ENCODE measurements at regions not wholly inside any gene's neighbourhood (a gene's known extent, or its start where the extent isn't known, plus 50 kb on each side); places are given as distances from the start of the nearest gene placed in this dataset.

- no peak for DNase-seq (ENCODE audit: low read depth)
These were observed 159.8 kb downstream of the OR13H1 start for GRCh38 chrX:131703646-131704045.

DNA sequence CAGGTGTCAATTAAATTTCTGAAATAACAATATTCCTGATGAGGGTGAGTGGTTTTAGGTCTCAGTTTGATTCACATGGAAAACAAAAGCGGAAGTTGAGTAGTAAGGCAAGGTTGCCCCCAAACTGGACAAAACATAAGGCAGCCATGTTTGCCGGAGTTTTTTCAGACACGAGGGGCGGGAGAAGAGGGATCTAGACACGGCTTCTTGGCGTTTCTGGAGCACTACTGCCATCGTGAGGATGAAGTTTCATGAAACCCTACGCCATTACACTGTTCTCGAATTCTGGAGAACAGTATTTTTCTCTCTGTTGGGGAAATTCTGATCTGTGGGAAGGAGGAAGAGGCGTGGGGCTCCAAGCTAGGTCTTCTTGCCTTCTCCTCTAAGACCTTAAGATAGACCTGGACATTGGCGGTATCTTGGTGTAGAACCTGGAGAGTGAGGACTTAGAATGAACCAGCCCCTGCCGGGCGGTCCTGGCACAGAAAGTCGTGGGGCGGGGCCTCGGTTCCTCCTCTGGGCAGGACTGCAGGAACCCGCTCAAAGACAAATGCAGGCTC lies 160.3 kb downstream of the OR13H1 start:
- peak; percentile 77 for DNase-seq (ENCODE audit: low read depth)

GRCh38 chrX:131709553-131709952 lies 165.7 kb downstream of the OR13H1 start:
- DNase-seq (ENCODE audit: low read depth) = no peak

DNA sequence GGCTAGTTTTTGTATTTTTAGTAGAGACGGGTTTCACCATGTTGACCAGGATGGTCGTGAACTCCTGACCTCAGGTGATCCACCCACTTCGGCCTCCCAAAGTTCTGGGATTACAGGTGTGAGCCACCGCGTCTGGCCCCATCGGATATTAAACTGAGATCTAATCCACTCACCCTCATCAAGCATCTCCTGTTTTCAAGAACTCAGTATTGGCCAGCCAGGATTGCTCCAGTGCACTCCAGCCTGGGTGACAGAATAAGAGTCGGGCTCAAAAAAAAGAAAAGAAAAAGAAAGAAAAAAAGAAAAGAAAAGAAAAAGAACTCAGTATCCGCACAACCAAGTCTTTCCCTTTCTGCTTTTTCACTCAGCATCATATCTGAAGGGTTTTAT lies 167.6 kb downstream of the OR13H1 start:
- no peak for DNase-seq (ENCODE audit: low read depth)

GRCh38 chrX:131723646-131724045 lies 179.8 kb downstream of the OR13H1 start:
- no peak for DNase-seq (ENCODE audit: low read depth)

DNA sequence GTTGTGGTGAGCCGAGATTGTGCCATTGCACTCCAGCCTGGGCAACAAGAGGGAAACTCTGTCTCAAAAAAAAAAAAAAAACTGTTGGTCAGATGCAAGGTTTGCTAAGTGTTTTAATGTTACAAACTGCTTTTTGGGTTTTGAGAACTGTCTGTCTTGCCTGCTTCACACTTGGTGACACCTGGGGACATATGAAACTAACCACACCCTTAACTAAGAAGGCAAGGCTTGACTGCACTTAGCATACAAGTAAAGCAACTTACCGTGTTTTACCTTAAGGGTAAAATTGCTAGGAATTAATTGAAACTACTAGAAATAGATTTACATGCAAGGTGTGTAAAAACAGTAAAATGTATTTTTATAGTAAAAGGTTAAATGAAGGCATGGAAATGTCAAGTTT lies 180.4 kb downstream of the OR13H1 start:
- DNase-seq (ENCODE audit: low read depth) = no peak

GRCh38 chrX:131725001-131725654 lies 181.3 kb downstream of the OR13H1 start:
- no peak for DNase-seq (ENCODE audit: low read depth)

- DNase-seq (ENCODE audit: low read depth) = no peak
These were observed 183.9 kb downstream of the OR13H1 start for GRCh38 chrX:131727778-131728177.

DNA sequence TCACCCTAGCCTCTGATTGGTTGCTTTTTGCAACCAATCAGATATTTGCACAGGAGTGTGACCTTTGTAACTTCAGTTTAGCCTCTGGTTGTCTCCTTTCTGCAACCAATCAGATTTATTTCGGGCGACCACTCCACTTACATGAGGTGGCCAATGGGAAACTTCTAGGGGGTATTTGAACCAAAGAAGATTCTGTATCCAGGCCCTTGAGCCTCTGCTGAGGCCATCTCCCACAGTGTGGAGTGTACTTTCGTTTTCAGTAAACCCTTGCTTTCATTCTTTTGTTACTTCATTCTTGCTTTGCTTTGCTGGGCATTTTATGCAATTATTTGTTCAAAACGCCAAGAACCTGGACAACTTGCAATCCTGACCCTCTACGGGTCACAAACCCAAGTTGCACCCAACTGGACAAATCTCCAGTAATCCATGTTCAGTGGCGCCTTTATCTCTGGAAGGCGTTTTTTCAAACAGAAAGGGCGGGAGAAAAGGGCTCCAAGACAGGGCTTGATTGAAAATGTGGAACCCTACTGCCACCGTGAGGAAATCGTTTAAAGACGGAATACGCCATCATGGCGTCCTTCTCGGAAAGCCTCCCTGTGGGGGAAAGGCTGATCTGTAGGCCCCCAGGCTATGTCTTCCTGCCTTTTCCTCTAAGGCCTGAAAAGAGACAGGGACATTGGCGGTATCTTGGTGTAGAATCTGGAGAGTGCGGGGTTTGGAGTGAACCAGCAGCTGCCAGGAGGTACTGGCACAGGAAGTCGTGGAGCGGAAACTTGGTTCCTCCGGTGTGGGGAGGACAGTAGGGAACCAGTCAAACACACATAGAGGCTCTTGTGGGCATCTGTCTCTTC lies 184.6 kb downstream of the OR13H1 start:
- peak; percentile 63 for DNase-seq (ENCODE audit: low read depth)

- DNase-seq (ENCODE audit: low read depth) = peak; percentile 73
These were observed 185.4 kb downstream of the OR13H1 start for GRCh38 chrX:131729295-131729694.

GRCh38 chrX:131734621-131735020 lies 190.7 kb downstream of the OR13H1 start:
- peak; percentile 32 for DNase-seq (ENCODE audit: low read depth)

- DNase-seq (ENCODE audit: low read depth) = no peak
These were observed 191.3 kb downstream of the OR13H1 start for GRCh38 chrX:131735127-131735526.

- no peak for DNase-seq (ENCODE audit: low read depth)
These were observed 195.9 kb downstream of the OR13H1 start for GRCh38 chrX:131739823-131740222.

GRCh38 chrX:131741103-131741581 lies 197.3 kb downstream of the OR13H1 start:
- DNase-seq (ENCODE audit: low read depth) = peak; percentile 66

DNA sequence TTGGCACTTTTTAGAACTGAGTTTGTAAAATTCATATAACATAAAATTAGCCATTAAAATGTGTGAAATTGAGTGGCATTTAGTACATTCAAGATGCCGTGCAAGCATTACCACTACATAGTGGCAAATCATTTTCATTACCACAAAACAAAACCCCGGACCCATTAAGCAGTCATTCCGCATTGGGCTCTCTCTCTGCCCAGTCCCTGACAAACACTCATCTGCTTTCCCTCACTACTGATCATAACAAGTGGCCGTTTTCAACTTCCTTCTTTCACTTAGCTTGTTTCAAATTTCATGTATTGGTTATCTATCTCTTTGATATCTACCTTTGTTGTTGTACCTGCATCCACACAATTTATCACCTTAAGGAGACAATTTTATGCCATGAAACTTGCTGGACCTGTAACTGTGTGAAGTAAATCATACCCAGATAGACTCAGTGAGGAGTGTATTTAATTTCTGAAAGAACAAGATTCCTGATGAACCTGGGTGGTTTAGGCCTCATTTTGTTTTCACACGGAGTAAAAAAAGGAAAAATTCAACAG lies 202.1 kb downstream of the OR13H1 start:
- DNase-seq (ENCODE audit: low read depth) = no peak

- DNase-seq (ENCODE audit: low read depth) = peak; percentile 64
These were observed 202.7 kb downstream of the OR13H1 start for GRCh38 chrX:131746491-131746968.

DNA sequence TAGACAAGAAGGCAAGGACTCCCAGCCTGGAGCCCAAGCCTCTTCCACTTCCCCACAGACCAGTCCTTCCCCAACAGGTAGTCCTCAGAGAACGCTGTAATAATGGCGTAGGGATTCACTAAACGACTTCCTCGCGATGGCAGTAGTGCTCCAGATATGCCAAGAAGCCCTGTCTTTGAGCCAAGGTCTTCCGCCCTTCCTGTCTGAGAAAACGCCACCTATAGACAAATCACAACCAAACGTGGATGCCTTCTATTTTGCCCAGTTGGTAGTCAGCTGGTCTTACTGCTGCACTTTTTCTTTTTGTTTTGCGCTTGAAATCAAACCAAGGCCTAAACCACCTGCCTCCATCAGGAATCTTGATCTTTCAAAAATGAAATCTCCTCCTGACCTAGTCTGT lies 203.3 kb downstream of the OR13H1 start:
- peak; percentile 63 for DNase-seq (ENCODE audit: low read depth)

DNA sequence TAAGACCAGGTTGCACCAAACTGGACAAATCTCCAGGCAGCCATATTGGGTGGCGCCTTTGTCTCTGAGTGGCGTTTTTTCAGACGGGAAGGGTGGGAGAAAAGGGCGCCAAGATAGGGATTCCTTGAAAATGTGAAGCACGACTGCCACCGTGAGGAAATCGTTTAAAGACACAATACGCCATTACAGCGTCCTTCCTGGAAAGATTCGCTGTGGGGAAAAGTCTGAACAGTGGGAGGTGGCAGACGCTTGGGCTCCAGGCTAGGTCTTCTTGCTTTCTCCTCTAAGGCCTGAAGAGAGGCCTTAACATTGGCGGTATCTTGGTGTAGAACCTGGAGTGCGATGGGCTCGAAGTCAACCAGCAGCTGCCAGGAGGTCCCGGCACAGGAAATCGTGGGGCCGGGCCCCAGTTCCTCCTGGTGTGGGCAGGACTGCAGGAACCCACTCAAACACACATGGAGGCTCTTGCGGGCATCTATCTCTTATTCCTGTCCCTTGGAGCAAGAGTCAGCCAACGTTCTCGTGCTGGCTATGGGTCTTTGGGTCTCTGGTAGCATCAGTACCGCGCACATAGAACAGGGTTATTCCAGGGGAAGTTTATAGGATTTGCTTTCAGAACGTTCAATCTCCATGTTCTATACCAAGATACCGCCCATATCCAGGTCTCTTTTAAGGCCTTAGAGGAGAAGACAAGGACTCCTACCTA lies 208.8 kb downstream of the OR13H1 start:
- DNase-seq (ENCODE audit: low read depth) = peak; percentile 59

DNA sequence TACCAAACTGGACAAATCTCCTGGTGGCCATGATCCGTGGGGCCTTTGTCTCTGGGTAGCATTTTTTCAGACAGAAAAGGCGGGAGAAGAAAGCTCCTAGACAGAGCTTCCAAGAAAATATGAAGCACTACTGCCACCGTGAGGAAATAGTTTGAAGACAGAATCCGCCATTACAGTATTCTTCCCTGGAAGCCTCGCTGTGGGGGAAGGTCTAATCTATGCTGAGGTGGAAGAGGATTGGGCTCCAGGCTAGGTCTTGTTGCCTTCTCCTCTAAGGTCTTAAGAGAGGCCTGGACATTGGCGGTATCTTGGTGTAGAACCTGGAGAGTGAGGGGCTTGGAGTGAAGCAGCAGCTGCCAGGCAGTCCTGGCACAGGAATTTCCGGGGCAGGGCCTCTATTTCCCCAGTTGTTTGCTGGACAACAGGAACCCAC lies 218.9 kb downstream of the OR13H1 start:
- DNase-seq (ENCODE audit: low read depth) = no peak

DNA sequence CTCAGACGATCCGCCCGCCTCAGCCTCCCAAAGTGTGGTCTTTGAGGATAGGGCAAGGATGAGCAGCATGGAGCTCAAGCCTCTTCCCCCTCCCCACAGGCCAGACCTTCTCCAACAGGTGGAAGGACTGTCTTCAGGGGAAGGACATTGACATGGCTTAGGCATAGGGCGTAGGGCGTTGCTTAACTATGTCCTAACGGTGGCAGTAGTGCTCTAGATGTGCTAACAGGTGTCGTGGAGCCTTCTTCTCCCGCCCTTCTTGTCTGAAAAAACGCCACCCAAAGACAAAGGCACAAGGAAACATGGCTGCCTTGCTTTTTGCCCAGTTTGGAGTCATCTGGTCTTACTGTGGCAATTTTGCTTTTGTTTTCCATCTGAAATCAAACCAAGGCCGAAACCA lies 219.8 kb downstream of the OR13H1 start:
- DNase-seq (ENCODE audit: low read depth) = peak; percentile 58

- DNase-seq (ENCODE audit: low read depth) = no peak
These were observed 220.3 kb downstream of the OR13H1 start for GRCh38 chrX:131764216-131764615.
